ENCODE measurements at regions not wholly inside any gene's neighbourhood (a gene's known extent, or its start where the extent isn't known, plus 50 kb on each side); places are given as distances from the start of the nearest gene placed in this dataset.
"Not testable (repeated sequence)": the region's sequence is repeated elsewhere in the genome, so short reads cannot be mapped to it uniquely, and the experiment has no call there.

DNA sequence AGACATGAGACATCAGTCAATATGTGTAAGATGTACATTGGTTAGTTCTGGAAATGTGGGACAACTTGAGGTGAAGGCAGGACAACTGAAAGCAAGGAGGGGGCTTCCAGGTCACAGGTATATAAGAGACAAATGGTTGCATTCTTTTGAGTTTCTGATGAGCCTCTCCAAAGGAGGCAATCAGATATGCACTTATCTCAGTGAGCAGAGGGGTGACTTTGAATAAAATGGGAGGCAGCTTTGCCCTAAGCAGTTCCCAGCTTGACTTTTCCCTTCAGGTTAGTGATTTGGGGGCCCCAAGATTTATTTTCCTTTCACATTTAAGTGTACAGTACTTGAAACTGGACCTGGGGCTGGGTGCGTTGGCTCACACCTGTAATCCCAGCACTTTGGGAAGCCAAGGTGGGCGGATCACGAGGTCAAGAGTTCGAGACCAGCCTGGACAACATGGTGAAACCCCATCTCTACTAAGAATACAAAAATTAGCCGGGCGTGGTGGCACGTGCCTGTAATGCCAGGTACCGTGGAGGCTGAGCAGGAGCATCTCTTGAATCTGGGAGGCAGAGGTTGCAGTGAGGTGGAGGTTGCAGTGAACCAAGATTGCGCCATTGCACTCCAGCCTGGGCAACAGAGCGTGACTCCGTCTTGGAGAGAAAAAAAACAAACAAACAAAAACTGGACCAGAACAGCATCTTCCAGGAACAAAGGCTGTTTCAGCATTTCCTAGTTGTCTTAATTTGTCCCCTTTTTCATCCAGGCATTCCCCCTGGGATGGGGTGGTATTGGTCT, 130.9 kb upstream of the ZNF746 start:
- TF ChIP-seq, protein P1, sequence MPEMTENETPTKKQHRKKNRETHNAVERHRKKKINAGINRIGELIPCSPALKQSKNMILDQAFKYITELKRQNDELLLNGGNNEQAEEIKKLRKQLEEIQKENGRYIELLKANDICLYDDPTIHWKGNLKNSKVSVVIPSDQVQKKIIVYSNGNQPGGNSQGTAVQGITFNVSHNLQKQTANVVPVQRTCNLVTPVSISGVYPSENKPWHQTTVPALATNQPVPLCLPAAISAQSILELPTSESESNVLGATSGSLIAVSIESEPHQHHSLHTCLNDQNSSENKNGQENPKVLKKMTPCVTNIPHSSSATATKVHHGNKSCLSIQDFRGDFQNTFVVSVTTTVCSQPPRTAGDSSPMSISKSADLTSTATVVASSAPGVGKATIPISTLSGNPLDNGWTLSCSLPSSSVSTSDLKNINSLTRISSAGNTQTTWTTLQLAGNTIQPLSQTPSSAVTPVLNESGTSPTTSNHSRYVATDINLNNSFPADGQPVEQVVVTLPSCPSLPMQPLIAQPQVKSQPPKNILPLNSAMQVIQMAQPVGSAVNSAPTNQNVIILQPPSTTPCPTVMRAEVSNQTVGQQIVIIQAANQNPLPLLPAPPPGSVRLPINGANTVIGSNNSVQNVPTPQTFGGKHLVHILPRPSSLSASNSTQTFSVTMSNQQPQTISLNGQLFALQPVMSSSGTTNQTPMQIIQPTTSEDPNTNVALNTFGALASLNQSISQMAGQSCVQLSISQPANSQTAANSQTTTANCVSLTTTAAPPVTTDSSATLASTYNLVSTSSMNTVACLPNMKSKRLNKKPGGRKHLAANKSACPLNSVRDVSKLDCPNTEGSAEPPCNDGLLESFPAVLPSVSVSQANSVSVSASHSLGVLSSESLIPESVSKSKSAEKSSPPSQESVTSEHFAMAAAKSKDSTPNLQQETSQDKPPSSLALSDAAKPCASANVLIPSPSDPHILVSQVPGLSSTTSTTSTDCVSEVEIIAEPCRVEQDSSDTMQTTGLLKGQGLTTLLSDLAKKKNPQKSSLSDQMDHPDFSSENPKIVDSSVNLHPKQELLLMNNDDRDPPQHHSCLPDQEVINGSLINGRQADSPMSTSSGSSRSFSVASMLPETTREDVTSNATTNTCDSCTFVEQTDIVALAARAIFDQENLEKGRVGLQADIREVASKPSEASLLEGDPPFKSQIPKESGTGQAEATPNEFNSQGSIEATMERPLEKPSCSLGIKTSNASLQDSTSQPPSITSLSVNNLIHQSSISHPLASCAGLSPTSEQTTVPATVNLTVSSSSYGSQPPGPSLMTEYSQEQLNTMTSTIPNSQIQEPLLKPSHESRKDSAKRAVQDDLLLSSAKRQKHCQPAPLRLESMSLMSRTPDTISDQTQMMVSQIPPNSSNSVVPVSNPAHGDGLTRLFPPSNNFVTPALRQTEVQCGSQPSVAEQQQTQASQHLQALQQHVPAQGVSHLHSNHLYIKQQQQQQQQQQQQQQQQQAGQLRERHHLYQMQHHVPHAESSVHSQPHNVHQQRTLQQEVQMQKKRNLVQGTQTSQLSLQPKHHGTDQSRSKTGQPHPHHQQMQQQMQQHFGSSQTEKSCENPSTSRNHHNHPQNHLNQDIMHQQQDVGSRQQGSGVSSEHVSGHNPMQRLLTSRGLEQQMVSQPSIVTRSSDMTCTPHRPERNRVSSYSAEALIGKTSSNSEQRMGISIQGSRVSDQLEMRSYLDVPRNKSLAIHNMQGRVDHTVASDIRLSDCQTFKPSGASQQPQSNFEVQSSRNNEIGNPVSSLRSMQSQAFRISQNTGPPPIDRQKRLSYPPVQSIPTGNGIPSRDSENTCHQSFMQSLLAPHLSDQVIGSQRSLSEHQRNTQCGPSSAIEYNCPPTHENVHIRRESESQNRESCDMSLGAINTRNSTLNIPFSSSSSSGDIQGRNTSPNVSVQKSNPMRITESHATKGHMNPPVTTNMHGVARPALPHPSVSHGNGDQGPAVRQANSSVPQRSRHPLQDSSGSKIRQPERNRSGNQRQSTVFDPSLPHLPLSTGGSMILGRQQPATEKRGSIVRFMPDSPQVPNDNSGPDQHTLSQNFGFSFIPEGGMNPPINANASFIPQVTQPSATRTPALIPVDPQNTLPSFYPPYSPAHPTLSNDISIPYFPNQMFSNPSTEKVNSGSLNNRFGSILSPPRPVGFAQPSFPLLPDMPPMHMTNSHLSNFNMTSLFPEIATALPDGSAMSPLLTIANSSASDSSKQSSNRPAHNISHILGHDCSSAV (CRISPR knock-in tag; IDR thresholded peaks at IDR 0.05; ENCODE audit: borderline replicate concordance): not testable (repeated sequence)
- TF ChIP-seq FOXM1 (CRISPR knock-in tag; IDR thresholded peaks at IDR 0.05); EP300 (IDR thresholded peaks at IDR 0.05; ENCODE audit: low read depth in 2 of 2, low read length in 2 of 2); EP300 (CRISPR knock-in tag; IDR thresholded peaks at IDR 0.05; ENCODE audit: borderline replicate concordance): not testable (repeated sequence)

Measured in HepG2 (cell line).